K562 (cell line): ENCODE measurements at regions not wholly inside any gene's neighbourhood (a gene's known extent, or its start where the extent isn't known, plus 50 kb on each side); places are given as distances from the start of the nearest gene placed in this dataset.
A peak's percentile ranks its signal among the peaks of the same experiment; 100 is the strongest.

ENCODE experiments used
- ATAC-seq: fragments of 200-7000 bp; cut with Tn5 transposase; 3 replicates; pipeline ENCODE4 v1.9.1; 2020; ENCODE audit warnings: moderate library complexity
- BruUV-seq: library from RNA; stranded (reverse); fragments of 400-500 nt; replicated peaks from 2 replicates; lab custom pipeline; 2021; lab: Mats Ljungman, UMichigan
- CTCF ChIA-PET: fragments of 300-600 bp; formaldehyde crosslinking; extraction: SDS; loops from one replicate; lab custom pipeline; 2021; ENCODE audit warnings: low intra/inter-chr PET ratio; lab: Yijun Ruan, JAX
- POLR2A ChIA-PET: fragments of 300-600, 350-650 bp; sonication (Branson Sonifier 250); formaldehyde crosslinking; extraction: SDS; loops from one replicate; lab custom pipeline; 2021; ENCODE audit warnings: antibody characterized with exemption, inconsistent platforms; lab: Yijun Ruan, JAX
- DNase-seq, 4 experiments: peaks; one replicate each; pipeline versions ENCODE4 v3.0.0 to v3.0.0-alpha.2; 2011 to 2018; ENCODE audit warnings: low spot score in 3 of 4, mixed read lengths in 3 of 4; ENCODE audit errors: extremely low read depth in 1 of 4
- FAIRE-seq: peaks from 2 replicates; lab custom pipeline; 2011; peaks lifted over from hg19 to GRCh38; lab: Jason Lieb, UNC
- H2AFZ ChIP-seq: 2 replicates; pipeline ENCODE4 v1.6.0; 2011; ENCODE audit warnings: low read depth, low read length, control low read depth, inconsistent platforms
- H3K27ac ChIP-seq: fragments of 200-600 bp; 3 replicates; pipeline ENCODE4 v1.8.0; 2011; ENCODE audit warnings: low read depth, mild to moderate bottlenecking, control low read depth, inconsistent platforms, low read length, moderate library complexity, mixed read lengths; ENCODE audit errors: extremely low read depth
- H3K27me3 ChIP-seq, 2 experiments: fragments of 300-600 bp in 1 of 2; 2 replicates in 1 of 2; 3 replicates in 1 of 2; pipeline versions ENCODE4 v1.6.0 to v1.8.0; 2011; ENCODE audit warnings: inconsistent platforms in 2 of 2, low read length in 2 of 2, mild to moderate bottlenecking in 1 of 2, mixed read lengths in 1 of 2, moderate library complexity in 1 of 2; ENCODE audit not compliant: control insufficient read depth in 2 of 2, insufficient read depth in 2 of 2
- H3K36me3 ChIP-seq: fragments of 300-600 bp; 3 replicates; pipeline ENCODE4 v1.8.0; 2011; ENCODE audit warnings: mild to moderate bottlenecking, low read length, inconsistent platforms; ENCODE audit not compliant: control insufficient read depth, insufficient read depth
- H3K4me1 ChIP-seq, 2 experiments: fragments of 200-600 bp in 1 of 2; replicated peaks in 1 of 2; 2 replicates in 1 of 2; 3 replicates in 1 of 2; pipeline versions ENCODE4 v1.5.1 to v1.8.0; 2011; ENCODE audit warnings: inconsistent platforms in 2 of 2, low read length in 2 of 2, mild to moderate bottlenecking in 1 of 2, mixed read lengths in 1 of 2, moderate library complexity in 1 of 2; ENCODE audit not compliant: control insufficient read depth in 2 of 2, insufficient read depth in 2 of 2
- H3K4me2 ChIP-seq: 2 replicates; pipeline ENCODE4 v1.6.1; 2011; ENCODE audit warnings: low read length, control low read depth, inconsistent platforms, mixed read lengths; ENCODE audit not compliant: insufficient read depth
- H3K4me3 ChIP-seq: fragments of 200-600 bp; sonication (generic), shearing (Covaris generic); 2 replicates; pipeline ENCODE4 v1.5.1; 2016; ENCODE audit warnings: control low read depth, inconsistent platforms
- H3K79me2 ChIP-seq: fragments of 200-600 bp; 3 replicates; pipeline ENCODE4 v1.8.0; 2011; ENCODE audit warnings: low read length, inconsistent platforms; ENCODE audit not compliant: control insufficient read depth, insufficient read depth
- H3K9ac ChIP-seq, 2 experiments: 2 replicates each; pipeline versions ENCODE4 v1.6.0 to v1.6.1; 2011; ENCODE audit warnings: low read depth in 2 of 2, low read length in 2 of 2, control low read depth in 1 of 2, inconsistent platforms in 1 of 2, mild to moderate bottlenecking in 1 of 2, mixed read lengths in 1 of 2; ENCODE audit not compliant: insufficient read depth in 1 of 2
- H3K9me1 ChIP-seq: one replicate; pipeline ENCODE4 v1.6.0; 2011; ENCODE audit warnings: inconsistent platforms, mild to moderate bottlenecking, low read length, moderate library complexity; ENCODE audit not compliant: control insufficient read depth, insufficient read depth
- H3K9me3 ChIP-seq: replicated peaks from 2 replicates; pipeline ENCODE4 v1.5.1; 2011; ENCODE audit warnings: low read depth, low read length, inconsistent platforms; ENCODE audit not compliant: control insufficient read depth, insufficient read depth
- H4K20me1 ChIP-seq: replicated peaks from 2 replicates; pipeline ENCODE4 v1.6.1; 2011; ENCODE audit warnings: low read length, inconsistent platforms, mixed read lengths; ENCODE audit not compliant: control insufficient read depth, insufficient read depth
- BMI1 ChIP-seq: fragments of 150-350 bp; IDR thresholded peaks from 2 replicates; pipeline ENCODE4 v1.6.1; 2014; ENCODE audit warnings: low read length
- CSDE1 ChIP-seq, 2 experiments: fragments of 450-650 bp; IDR thresholded peaks; 2 replicates each; pipeline ENCODE4 v1.6.1; 2016; ENCODE audit warnings: mild to moderate bottlenecking in 1 of 2
- CTBP1 ChIP-seq: fragments of 450-650 bp; IDR thresholded peaks from 2 replicates; pipeline ENCODE4 v1.6.1; 2016; ENCODE audit warnings: borderline replicate concordance
- ETV6 ChIP-seq, 3 experiments: fragments of 150-350 bp in 1 of 3; sonication (generic) in 1 of 3; formaldehyde crosslinking in 1 of 3; IDR thresholded peaks; 2 replicates each; pipeline versions ENCODE4 v1.6.1 to v1.8.0; 2014 to 2022; ENCODE audit warnings: borderline replicate concordance in 2 of 3, low read depth in 2 of 3, antibody characterized with exemption in 1 of 3, low read length in 1 of 3, mild to moderate bottlenecking in 1 of 3, missing genetic modification reagents in 1 of 3
- NR3C1 ChIP-seq: sonication (generic); formaldehyde crosslinking; IDR thresholded peaks from 2 replicates; pipeline ENCODE4 v1.8.1; 2022; ENCODE audit warnings: missing genetic modification reagents
- PKNOX1 ChIP-seq: fragments of 450-650 bp; IDR thresholded peaks from 2 replicates; pipeline ENCODE4 v1.6.1; 2016
- POLR2H ChIP-seq: IDR thresholded peaks from 2 replicates; pipeline ENCODE4 v1.6.1; 2016; ENCODE audit warnings: missing genetic modification characterization, low read depth, mild to moderate bottlenecking, control low read depth, missing compliant biosample characterization, moderate library complexity
- POLR3A ChIP-seq: IDR thresholded peaks from 2 replicates; pipeline ENCODE4 v1.6.1; 2011; ENCODE audit warnings: borderline replicate concordance, mild to moderate bottlenecking, moderate library complexity; ENCODE audit not compliant: insufficient read length, insufficient read depth; ENCODE audit errors: extremely low read depth
- RFX1 ChIP-seq: fragments of 450-650 bp; IDR thresholded peaks from 2 replicates; pipeline ENCODE4 v1.6.1; 2016; ENCODE audit warnings: mild to moderate bottlenecking, moderate library complexity
- RREB1 ChIP-seq: fragments of 250-450 bp; sonication (Bioruptor Pico); IDR thresholded peaks from 2 replicates; pipeline ENCODE4 v1.4.0; 2020
- SAP30 ChIP-seq: fragments of 200-600 bp; sonication (generic); IDR thresholded peaks from 2 replicates; pipeline ENCODE4 v1.6.1; 2012; ENCODE audit warnings: borderline replicate concordance, low read depth, mild to moderate bottlenecking, moderate library complexity, low read length, control low read depth, inconsistent platforms; ENCODE audit not compliant: insufficient read depth, poor library complexity, severe bottlenecking
- SLC30A9 ChIP-seq: fragments of 250-450 bp; sonication (Bioruptor Pico); IDR thresholded peaks from 2 replicates; pipeline ENCODE4 v1.8.0; 2022; ENCODE audit warnings: mild to moderate bottlenecking, moderate library complexity
- TEAD1 ChIP-seq, 2 experiments: fragments of 450-650 bp in 1 of 2; sonication (generic) in 1 of 2; formaldehyde crosslinking; IDR thresholded peaks; 2 replicates each; pipeline versions ENCODE4 v1.4.0 to v1.8.0; 2020 to 2022; ENCODE audit warnings: mild to moderate bottlenecking in 2 of 2, missing genetic modification reagents in 1 of 2
- ZNF780A ChIP-seq: fragments of 250-450 bp; sonication (Bioruptor Pico); IDR thresholded peaks from 2 replicates; pipeline ENCODE4 v1.5.0; 2021; ENCODE audit warnings: mild to moderate bottlenecking
- WGBS: fragments of 100-300 bp; shearing (Covaris generic); methylation state at CpG from one replicate; pipeline ENCODE4 v1.1.6; 2016; ENCODE audit warnings: low coverage, mixed read lengths; ENCODE audit not compliant: insufficient coverage; ENCODE audit errors: missing lambda C conversion rate; 5-methylcytosine and 5-hydroxymethylcytosine counted together
- in situ Hi-C: fragments of 300-500 bp; cut with MboI; formaldehyde crosslinking; loops from 4 replicates; pipeline ENCODE4 v1.15.0; 2018; ENCODE audit warnings: inconsistent platforms, mixed read lengths
- intact Hi-C: fragments of 100-400 bp; cut with micrococcal nuclease; formaldehyde crosslinking; loops from 2 replicates; pipeline ENCODE4 v1.14.2; 2022

- POLR2A ChIA-PET: interaction anchor here (0.6 to 0.8 kb wide), 3 partner anchors 13 to 186 kb away, joined by 3 read pairs; no protein-coding TSS in a partner anchor
- no peaks in the 10 kb centered on the region for H3K36me3 ChIP-seq
- H3K27ac ChIP-seq: peak overlapping the region; percentile 70; the same call in 2 of the 3 replicates
- no peaks in the 10 kb centered on the region for H3K9me1 ChIP-seq
- intact Hi-C loops: loop anchor here (2.0 kb wide), 2 partner anchors 23 to 59 kb away; no protein-coding TSS in a partner anchor
- H4K20me1 ChIP-seq: no peaks in the 10 kb centered on the region
- H3K9me3 ChIP-seq: no peaks in the 10 kb centered on the region; the same call in 1 of the 2 replicates
- no TSS peak for BruUV-seq
- no peak for FAIRE-seq
- no peak overlapping the region for H3K4me3 ChIP-seq
- no peak for DNase-seq
- H3K27me3 ChIP-seq: no peaks in the 10 kb centered on the region
- 69% methylated on average over 8 of the region's 12 CpGs for WGBS
- H3K4me1 ChIP-seq: peaks cover 5 to 45% of the 10 kb centered on the region in 2 experiments; a peak in 4 of 5 replicates
- H3K79me2 ChIP-seq: no peaks in the 10 kb centered on the region
- H3K4me2 ChIP-seq: no peak overlapping the region
- H2AFZ ChIP-seq: no peak overlapping the region
- CTCF ChIA-PET: no interaction called here
- H3K9ac ChIP-seq: no peak overlapping the region
- in situ Hi-C loops: no loop called here
- ATAC-seq: no peak
- TF ChIP-seq PKNOX1 (no peak), TEAD1 (CRISPR knock-in tag; IDR thresholded peaks at IDR 0.05) (0 out of 4 replicates have a peak, but pooled peaks of 1 of the 2 experiments have one; percentile 35), POLR2H (no peak), CSDE1 (IDR thresholded peaks at IDR 0.05) (peak in 1 of 2 experiments; percentile 60; a peak in 1 of 4 replicates), CTBP1 (0 out of 2 replicates have a peak, but pooled peaks have one; percentile 16), RFX1 (peak; percentile 97), ZNF780A (CRISPR knock-in tag) (no peak), NR3C1 (CRISPR knock-in tag) (no peak), BMI1 (peak; percentile 28; the same call in 1 of the 2 replicates), ETV6 (IDR thresholded peaks at IDR 0.05; ENCODE audit: borderline replicate concordance in 1 of 2, low read depth in 2 of 2, low read length in 1 of 2) (no peak), ETV6 (CRISPR knock-in tag; IDR thresholded peaks at IDR 0.05; ENCODE audit: borderline replicate concordance) (no peak), SLC30A9 (no peak), RREB1 (CRISPR knock-in tag) (peak; percentile 90), SAP30 (no peak), POLR3A (no peak)
These were observed 360.8 kb upstream of the PROK2 start for GRCh38 chr3:72145506-72146380.
